Stimulated activated CD8-positive, alpha-beta memory T cell treated with anti-CD3 and anti-CD28 coated beads, Interleukin-7, amount 100 ng/mL, for 24 hours (primary cell): ENCODE measurements at regions not wholly inside any gene's neighbourhood (a gene's known extent, or its start where the extent isn't known, plus 50 kb on each side); places are given as distances from the start of the nearest gene placed in this dataset.

ENCODE experiments used
- DNase-seq: peaks from one replicate; pipeline ENCODE4 v3.0.0-alpha.2; 2020; ENCODE audit warnings: low read depth

DNA sequence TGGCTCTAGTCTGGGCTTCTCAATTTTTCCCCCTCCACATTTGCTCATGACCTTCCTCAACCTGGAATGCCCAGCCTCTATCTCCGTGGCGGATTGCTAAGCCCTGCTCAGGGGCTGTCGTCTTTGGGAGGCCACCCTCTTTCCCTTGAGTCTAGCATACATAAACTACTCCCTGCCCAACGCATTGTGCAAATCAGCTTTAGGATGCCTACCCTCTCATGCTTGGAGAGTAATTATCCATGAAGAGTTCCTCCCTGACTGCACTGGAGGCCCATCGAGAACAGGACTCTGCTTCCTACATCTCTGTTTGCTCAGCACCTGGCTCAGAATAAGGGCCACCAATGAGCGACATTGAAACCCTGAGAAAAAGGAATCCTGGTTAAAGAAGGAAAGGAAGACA is 53.7 kb upstream of the NPAS2 start:
- no peak for DNase-seq

DNA sequence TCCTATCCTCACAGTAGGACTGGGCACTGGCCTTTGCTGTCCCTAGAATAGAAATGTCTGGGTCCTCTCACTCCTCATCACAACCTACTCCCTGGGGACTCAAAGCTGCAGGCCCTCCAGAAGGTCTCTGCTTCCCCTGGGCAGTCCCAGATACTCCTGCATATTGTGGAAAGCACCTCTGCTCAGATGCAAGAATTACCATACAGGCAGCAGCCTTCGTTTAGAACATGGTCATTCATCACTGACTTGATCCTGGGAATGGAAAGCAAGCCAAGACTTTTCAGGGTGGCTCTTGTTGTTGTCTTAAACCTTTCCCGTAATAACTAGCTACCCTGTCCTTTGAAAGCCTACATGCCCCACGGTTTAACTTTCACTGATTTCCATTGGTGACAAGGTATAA is 53.1 kb upstream of the NPAS2 start:
- no peak for DNase-seq

GRCh38 chr2:100767224-100767653 is 52.7 kb upstream of the NPAS2 start:
- DNase-seq = no peak

DNA sequence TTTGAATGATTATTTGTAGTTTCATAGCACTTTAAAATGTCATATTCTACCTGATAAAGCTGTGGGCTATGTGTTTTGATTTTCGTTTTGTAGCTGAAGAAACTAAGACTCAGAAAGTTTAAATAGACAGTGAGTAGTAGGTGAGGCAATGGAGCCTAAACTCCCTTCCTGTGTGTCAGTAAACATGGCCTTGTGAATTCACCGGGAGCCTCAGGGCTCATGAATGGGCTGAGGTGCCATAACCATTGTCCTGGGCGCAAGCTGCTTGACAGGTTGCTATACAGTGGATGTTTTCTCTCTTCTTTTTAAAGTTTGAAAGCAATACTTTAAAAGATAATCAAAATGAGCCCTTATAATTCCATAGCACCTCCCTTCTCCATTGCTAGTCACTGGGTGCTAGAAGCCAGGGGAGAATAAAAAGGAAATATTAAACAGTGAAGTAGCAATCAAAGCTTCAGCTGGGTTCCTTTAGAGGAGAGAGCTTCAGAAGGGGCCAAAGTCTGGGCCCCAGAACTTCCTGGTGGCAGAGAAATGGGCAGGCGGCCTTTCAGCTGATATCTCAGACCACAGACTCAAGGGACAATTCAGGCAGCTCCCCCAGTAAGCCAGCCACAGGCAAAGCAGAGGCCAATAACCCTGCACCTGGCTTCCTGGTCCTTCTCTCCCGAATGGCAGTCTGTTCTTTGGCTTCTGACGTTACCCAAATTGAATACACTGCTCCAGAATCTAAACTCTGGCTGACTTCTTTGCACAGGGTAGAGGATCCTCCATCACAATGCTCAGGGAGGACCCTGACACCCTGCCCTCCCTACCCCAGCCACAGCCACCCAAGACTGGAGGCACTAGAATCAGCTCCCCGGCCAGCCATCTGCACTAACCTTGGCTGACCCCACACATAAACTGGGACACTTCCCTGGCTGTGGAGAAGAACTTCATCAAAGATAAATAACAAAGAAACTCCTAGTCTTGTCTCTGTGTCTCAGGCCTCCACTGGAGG is 51.8 kb upstream of the NPAS2 start:
- DNase-seq = no peak
